ENCODE measurements at regions not wholly inside any gene's neighbourhood (a gene's known extent, or its start where the extent isn't known, plus 50 kb on each side); places are given as distances from the start of the nearest gene placed in this dataset.
"Not testable (repeated sequence)": the region's sequence is repeated elsewhere in the genome, so short reads cannot be mapped to it uniquely, and the experiment has no call there.

GRCh38 chr22:15781652-15782051 lies 91.8 kb downstream of the POTEH start:
- not testable (repeated sequence) for TF ChIP-seq ZNF70 (CRISPR knock-in tag; IDR thresholded peaks at IDR 0.05); PATZ1 (CRISPR knock-in tag; IDR thresholded peaks at IDR 0.05; ENCODE audit: borderline replicate concordance); TSHZ2 (CRISPR knock-in tag; IDR thresholded peaks at IDR 0.05); CREB5 (CRISPR knock-in tag; IDR thresholded peaks at IDR 0.05; ENCODE audit: low read depth); SNAI2 (CRISPR knock-in tag; IDR thresholded peaks at IDR 0.05); RARB (CRISPR knock-in tag; IDR thresholded peaks at IDR 0.05); PPARA (CRISPR knock-in tag; IDR thresholded peaks at IDR 0.05; ENCODE audit: borderline replicate concordance)
